Stimulated activated CD4-positive, alpha-beta T cell treated with anti-CD3 and anti-CD28 coated beads, TNF-alpha, amount 100 ng/mL, for 24 hours (primary cell): ENCODE measurements at regions not wholly inside any gene's neighbourhood (a gene's known extent, or its start where the extent isn't known, plus 50 kb on each side); places are given as distances from the start of the nearest gene placed in this dataset.

Source experiments
- DNase-seq, 3 experiments: peaks; one replicate each; pipeline ENCODE4 v3.0.0-alpha.2; 2020; ENCODE audit warnings: low read depth in 3 of 3

DNA sequence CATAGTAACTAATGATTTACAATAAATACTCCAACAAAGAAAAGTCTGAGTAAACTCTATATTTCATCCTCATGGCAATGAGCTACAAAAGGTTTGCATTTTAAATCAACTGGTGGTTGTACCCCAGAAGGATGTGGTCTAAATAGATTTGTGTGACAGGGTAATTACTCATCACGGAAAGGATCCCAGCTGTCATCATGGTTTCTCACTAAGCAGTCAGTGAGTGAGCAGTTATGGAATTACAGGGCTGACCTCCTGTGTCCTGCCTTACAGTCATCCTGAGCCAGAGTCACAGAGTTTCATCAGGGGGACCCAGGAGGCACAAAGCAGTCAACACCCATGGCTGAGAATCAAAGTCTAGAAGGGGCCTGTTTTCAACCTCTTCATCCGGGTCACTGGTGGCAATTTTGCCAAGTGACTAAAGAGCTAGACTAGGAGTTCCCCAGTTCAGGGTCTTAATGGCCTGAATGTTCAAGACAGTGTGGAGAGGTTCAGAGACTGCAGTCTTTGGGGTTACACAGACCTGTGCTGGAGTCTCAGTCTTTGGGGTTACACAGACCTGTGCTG, 210.7 kb upstream of the SLC24A2 start:
- peak; percentile 22 to 56 (median 49) for DNase-seq

DNA sequence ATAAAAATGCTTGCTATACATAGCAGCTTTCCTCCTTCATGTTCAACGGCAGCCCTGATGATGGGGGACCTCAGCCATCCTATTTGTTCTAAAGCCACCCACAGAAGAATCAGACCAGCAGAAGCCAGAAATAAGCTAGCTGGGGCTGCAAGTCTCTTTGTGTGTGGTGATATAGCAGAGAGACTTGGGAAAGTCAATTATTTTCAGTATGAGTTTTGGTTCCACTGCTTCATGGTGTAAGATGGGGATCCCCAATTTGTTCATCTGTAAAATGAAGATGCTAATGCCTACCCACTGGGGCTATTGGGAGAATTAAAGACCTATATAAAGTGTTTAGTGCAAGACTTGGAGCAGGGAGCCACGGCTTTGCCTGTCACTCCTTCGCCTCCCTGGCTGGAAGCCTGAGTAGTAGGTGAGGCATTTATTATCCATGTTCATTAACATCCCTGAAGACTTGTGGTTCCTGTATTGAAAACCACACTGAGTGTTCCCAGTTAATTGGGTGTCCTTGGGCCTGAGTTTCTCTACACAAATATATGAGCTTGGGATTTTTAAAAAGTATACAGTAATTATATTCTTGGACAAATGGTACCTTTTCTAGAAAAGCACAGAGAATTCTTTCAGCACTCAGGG, 210.1 kb upstream of the SLC24A2 start:
- DNase-seq = no peak

DNA sequence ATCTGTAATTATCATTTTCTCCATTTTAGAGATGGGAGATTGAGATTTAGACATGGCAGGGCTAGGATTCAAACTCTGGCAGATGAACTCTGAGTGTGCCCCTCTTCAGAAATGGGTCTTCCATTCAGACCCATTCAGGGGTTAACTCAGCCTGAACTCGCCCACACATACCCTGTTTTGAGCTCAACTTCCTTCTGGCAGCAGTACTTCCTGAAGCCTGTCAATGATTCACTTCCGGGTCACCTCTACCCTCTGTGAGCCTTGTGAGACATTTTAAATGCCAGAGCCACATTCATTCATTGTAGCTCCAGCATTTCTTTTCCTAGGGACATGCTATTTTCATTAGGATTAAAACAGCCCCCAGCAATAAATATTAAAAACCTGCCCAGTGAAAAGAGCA, 209.3 kb upstream of the SLC24A2 start:
- no peak for DNase-seq

DNA sequence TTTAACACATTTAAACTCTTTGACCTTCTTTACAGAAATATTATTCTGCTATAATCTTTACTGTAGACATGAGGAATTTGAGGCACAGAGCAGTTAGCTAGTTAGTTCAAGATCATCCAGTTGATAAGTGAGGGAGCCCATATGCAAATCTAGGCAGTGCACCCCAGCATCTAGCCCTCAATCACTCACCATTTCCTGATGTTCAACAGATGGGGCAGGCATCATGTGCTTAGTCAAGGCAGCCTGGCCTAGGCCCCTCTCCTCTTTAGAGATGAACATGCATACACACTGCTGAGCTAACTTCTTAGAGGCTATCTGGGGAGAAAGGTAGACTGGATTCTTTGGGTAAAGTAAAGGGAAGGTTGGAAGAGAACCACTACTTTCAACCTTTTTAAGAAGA, 206.8 kb upstream of the SLC24A2 start:
- no peak for DNase-seq

DNA sequence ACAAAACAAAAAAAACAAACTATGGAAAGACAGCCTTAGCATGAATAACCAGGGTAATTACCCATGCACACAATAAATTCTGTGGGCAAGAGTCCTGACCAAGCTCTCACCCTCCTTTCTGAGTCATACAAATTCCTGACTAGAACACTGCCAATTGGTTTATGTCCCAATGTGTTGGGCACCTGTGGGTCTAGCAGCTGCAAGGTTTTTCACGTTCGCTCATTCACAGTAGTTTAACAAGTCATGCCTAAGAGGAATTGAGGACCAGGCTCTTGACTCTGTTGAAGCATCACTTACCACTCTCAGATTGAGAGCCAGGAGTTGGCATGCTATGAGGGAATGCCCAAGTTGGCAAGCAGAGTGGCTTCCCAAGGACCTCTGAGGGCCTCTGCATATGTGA, 205.5 kb upstream of the SLC24A2 start:
- no peak for DNase-seq

DNA sequence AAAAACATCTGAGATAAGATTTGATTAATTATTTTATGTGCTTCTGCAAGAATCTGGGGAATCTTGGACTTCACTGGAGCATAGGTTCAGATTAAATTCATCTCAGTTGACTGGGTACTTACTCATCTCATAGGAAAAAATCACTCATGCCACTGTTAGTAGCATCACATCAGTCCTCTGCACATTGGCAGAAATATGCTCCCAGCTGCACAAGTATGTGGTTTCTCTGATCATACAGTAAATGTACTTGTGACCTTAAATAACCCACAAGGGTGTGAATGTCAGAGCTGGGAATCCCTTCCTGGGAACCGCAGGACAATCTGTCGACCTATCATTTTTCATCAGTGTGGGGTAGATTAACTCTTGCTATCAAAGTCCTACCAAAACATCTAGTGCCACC, 203.7 kb upstream of the SLC24A2 start:
- no peak for DNase-seq

DNA sequence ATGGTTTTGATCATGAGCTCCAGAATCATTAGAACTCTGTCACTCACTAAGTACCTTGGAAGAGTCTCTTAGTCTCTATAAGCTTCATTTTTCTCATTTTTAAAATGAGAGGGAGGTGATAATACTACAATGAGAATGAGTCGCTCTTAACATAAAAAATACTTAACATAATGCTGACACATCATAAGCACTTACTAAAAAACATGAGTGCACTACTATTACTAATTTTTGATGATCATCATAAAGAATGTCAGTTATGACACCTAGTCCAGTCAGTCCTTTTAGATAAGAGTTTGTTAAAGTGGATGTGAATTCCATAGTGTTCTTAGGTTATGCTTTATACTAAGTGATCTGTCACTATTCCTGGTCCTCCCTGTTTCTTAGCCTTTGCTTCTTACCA, 200.4 kb upstream of the SLC24A2 start:
- DNase-seq = no peak

DNA sequence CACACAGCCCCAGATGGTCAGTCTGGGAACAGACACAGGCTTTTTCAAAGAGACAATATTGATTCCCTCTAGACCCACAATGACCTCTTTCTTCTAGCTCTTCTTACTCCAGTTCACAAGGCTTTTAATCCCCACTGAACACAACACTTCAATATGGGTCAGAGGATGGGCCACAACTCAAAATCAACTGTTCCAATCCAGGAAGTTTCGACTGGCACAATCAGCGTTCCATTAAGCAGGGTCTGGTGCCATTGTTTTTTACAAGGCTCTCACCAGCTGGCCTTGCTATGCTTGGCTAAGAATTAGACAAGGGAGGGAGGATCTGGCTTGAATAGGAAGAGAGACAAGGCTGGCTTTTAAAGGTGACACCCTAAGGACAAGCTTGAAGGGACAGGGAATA, 199.4 kb upstream of the SLC24A2 start:
- DNase-seq = no peak

DNA sequence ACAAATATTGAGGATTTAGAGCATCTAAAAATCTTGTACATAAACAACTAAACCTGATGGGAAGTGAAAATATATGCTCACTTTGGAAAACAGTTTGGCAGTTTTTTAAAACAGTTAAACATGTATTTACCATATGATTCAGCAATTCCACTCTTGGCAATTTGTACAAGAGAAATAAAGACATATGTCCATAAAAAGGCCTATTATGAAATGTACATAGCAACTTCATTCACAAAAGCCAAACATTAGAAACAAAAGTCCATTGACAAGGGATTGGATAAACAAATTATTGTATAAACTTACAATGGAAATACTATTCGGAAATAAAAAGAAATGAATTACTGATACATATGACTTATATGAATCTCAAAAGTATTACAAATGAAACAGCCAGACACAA, 196.2 kb upstream of the SLC24A2 start:
- no peak for DNase-seq

DNA sequence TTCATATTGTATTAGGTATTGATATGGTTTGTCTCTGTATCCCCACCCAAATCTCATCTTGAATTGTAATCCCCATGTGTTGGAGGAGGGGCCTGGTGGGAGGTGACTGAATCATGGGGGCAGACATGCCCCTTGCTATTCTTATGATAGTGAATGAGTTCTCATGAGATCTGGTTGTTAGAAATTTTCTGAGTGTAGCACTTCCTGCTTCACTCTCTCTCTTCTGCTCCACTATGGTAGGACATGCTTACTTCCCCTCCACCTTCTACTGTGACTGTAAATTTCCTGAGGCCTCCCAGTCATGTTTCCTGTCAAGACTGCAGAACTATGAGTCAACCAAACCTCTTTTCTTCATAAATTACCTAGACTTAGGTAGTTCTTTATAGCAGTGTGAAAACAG, 187.4 kb upstream of the SLC24A2 start:
- DNase-seq = peak in 1 of 3 experiments; percentile 27

DNA sequence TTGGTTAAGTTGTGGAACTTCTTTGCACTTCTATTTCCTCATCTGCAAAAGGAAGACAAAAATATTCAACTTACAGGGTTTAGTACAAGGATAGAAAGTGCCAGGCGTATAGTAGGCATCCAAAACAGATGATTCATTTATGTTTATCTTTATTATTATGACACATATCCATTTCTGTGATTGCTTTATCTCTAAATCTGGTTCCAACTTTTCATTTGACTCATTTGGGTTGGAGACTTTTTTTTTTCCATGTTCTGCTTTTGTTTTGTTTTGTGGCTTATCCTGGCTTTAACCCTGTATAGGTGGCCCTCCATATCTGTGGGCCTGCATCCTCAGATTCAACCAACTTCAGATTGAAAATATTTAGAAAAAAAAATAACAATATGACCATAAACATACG, 186.7 kb upstream of the SLC24A2 start:
- no peak for DNase-seq

DNA sequence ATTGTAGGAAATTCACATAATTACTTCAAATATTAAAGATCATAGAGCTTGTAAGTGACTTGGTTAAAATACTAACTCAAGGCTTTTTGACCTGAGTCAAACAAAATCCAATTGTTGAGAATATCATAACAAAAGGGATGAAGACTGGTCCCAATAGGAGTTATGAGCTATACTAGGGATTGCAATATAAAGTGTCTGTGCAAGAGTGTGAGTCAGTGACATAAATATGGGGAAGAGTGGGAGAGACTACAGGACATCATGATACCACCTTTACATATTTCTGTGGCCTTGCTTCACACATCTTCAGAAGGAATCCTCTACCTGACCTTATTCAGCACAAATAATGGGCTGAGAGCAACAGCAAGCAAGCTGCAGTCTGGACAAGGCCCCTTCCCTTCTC, 180.9 kb upstream of the SLC24A2 start:
- DNase-seq = no peak

DNA sequence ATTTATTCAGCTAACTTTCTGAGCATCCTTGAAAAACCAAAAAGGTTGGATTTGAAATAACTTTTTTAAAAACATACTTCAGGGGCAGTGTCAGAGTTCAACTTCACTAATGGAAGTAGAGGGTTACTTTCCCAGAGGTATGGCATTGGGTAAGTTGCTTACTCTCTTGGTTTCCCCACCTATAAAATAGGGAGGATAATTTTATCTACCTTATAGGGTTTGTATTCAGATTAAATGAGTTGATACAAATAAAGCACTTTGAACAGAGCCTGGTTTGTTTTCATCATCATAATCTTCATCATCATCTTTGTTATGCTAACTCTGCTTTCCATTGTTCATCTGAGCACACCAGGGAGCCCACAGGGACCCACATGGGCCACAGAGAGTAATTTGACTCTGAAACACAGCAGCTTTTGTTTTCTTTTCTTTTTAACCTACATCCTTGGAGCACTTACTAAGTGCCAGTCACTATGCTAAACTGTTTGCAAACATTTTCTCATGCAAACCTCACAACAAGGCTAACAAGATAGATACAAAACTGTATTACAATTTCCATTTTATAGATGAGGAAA, 179.1 kb upstream of the SLC24A2 start:
- DNase-seq = no peak

DNA sequence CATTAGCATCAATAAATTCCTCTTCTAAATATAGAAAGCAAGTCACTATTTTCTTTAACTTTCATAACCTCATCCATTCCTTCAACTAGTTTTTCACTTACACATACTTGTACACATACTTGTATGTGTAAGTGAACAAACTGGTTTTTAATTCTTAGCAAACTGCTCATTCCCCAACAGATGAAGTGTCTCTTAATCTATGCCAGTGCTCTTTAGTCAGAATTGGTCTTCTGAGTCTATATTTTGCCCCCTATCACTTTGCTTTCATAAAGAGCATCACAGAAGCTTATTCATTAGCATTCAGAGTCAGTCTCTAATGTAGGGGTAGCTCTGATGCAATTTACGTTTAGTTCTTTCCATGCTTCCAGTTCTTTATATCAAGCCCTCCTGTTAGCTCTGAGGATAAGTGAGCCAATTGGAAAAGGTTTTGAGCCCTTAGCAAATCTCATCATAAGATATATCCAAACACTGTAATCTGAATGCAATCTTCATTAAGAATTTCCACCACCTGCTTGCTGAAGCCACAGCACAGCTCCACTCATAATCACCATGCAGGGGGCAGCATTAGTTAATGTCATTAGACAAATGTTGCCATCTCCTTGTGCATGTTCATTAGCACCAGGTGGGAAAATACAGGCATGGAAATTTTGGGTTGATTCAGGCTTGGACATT, 178.5 kb upstream of the SLC24A2 start:
- no peak for DNase-seq

DNA sequence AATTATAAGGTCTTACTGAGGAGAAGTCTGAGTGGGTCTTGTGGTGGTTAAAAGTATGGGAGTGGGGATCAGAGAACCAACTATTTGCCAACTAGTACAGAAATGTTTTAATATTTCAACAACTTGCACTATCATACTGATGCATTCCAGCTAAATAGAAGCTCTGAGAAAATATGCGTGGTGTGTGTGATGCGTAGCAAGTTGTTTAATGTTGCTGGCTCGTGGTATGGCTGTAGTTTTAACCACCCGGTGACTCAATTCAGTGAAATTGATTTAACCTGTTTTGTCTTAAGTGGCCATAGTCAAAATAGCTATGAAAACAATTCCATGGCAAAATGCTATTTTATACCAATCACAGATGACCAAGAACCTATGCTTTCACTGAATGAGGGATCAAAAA, 176.5 kb upstream of the SLC24A2 start:
- DNase-seq = no peak

DNA sequence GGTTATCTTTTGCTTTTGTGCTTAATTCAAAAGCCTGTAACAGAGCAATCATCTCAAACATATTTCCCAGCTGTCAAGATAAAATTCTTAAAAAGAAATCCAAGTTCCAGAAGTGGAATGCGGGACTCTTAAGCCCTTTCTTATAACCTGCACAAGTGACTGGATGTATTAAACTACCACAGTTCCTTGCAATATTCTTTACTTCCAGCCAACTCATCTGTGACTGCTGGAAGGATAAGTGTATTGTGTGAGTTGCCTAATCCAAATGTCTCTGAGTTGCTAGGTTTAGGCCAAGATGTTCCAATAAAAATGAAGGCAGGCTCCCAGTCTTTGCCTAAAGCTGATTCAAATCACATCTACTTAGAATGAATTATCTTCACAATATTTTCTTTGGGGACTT, 159.2 kb upstream of the SLC24A2 start:
- no peak for DNase-seq

DNA sequence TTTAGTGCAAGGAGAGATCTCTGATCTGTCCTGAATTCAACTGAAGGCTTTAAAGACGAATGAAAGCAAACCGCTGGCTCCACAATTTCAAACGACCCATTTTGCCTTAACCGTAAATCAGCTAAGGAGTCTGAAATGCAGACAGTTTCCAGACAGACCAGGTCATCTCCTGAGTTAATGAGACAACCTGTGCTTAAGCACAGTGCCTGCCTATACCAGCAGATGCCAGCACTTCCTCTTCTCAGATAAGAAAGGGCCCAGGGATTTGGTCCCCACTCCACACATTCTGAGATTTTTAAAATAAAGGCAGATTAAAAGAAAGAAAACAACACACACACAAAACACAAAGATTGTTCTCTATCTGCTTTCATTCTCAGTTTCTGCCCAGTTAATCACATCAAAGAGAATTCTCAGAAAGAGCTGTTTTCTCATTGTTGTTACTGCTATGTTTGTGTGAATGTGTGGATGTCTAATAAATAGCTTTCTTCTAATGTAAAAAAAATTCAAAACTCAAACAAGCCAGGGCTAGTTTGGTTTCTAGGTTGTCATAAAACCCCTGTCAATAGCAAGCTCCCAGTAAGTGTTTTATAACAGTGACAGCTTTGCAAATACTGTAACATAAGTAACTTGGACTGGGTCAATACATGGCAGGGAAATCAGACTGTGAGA, 157.7 kb upstream of the SLC24A2 start:
- no peak for DNase-seq

DNA sequence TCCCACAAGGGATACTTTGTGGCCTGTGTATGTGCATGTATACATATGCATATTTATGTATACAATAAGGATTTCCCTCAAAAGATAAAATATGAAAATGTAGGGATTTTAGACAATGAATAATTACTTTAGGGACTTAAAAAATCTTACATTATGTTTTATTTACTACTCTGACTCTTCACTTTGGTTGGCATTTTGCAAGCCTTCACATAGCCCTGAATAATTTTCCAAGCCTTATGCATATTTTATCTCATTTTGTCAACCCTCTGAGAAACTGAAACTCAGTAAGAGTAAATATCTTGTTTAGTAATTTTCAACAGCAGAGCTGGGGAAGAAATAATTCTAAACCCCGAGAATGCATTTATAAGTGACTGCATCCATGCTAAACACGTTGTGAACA, 153.0 kb upstream of the SLC24A2 start:
- no peak for DNase-seq

DNA sequence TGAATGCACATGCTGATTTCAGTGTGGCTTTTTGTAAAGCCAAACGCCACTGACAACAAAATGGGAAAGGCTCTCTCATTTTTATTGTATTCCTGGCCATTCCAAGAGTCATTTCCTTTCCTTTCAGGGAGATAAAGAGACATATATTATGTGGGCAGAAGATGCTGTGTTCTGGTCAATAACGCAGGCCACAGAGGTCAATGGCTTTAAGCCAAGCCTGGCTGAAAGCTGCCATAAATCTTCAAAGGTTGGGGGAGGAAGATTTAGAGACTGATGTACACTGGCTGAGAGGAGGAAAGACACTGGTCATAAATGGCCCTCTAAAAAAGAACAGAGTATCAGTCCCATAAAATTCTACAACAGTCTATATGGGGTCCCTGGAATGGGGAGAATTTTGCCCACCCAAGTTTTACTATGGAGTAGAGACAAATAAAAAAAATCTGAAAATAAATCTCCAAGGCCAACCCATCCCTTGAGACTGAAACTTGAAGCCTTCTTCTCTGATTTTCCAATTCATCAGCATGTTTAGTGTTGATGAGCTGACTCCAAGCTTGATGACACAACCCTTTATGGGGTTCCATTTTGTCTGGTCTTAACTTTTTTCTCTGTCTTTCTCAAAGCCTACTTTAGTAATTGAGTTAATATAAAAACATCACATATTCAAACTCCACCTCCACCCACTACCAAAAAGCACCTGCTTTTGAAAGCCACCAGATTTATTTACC, 152.1 kb upstream of the SLC24A2 start:
- DNase-seq = no peak

DNA sequence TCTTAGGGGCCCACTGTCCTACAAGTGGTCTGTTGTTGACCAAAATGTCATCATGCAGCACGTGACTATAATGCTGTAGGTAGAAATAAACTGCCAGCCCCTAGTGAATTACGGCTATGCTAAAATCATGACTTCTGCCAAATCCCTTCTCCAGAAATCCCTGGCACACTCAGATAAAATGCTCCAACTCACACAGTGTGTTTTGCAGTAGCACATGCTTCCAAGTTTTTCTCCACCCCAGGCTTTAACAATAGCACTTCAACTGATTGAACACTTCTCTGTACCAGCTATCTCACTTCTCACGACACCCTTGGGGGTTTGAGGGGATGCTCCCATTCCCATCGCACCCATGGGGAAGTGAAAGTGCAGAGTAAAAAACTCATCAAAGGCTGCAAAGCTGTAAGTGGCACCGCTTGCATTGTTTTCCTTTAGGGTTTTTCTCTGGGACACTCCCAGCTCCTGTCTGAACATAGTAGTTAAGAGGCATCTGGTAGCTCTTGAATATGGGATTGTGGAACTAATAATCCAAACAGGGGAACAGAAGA, 151.0 kb upstream of the SLC24A2 start:
- no peak for DNase-seq

DNA sequence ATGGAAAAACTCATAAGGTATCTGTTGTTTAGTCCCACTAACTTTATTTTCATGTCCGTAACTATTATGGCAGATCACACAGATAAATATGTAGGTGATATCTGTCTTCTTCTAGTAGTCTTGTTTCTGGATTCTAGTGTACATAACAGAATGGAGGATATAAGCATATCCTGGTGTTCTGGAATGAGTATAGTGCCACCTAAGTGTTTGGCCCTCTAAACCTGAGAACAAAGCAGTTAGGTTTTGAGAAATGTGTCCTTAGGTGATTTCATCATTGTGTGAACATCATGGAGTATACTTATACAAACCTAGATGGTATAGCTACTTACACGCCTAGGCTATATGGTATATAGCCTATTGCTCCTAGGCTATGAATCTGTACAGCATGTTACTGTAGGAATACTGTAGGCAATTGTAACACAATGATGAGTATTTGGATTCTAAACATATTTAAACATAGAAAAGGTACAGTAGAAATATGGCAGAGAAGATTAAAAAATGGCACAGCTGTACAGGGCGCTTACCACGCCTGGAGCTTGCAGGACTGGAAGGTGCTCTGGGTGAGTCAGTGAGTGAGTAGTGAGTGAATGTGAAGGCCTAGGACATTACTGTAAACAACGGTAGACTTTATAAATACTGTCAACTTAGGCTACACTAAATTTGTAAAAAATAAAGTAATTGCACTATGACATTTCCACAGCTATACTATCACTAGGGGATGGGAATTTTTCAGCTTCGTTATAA, 150.3 kb upstream of the SLC24A2 start:
- no peak for DNase-seq
